Spleen (tissue), 7 donors: ENCODE measurements at regions not wholly inside any gene's neighbourhood (a gene's known extent, or its start where the extent isn't known, plus 50 kb on each side); places are given as distances from the start of the nearest gene placed in this dataset.

ENCODE experiments used
- POLR2A ChIP-seq, 3 donors: fragments of 450-650 bp; IDR thresholded peaks; one replicate each; pipeline ENCODE4 v1.5.1; 2017; ENCODE audit warnings: antibody characterized with exemption in 3 of 3, mild to moderate bottlenecking in 1 of 3
- POLR2AphosphoS5 ChIP-seq, 3 donors: sonication (generic); formaldehyde crosslinking; IDR thresholded peaks; one replicate each; pipeline ENCODE4 v1.5.1; 2017; ENCODE audit warnings: antibody characterized with exemption in 3 of 3
- TF ChIP-seq, protein P1 (sequence below), 11 experiments: fragments of 200-600 bp in 7 of 11; fragments of 450-650 bp in 4 of 11; sonication (generic) in 4 of 11; IDR thresholded peaks in 8 of 11; conservative IDR thresholded peaks in 3 of 11; 1 replicate in 7 of 11; 2 replicates in 4 of 11; pipeline versions ENCODE4 v1.4.0 to v1.8.0; 2016 to 2021; ENCODE audit warnings: antibody characterized with exemption in 11 of 11, inconsistent platforms in 4 of 11, mild to moderate bottlenecking in 1 of 11
- donor health status: DM: no; HTN: no; CAD: no; lungs with moderate emphysema.
- donor health status: DM: no; HTN: no; CAD: no.
- donor health status: DM: no; HTN: no; CAD: no.

DNA sequence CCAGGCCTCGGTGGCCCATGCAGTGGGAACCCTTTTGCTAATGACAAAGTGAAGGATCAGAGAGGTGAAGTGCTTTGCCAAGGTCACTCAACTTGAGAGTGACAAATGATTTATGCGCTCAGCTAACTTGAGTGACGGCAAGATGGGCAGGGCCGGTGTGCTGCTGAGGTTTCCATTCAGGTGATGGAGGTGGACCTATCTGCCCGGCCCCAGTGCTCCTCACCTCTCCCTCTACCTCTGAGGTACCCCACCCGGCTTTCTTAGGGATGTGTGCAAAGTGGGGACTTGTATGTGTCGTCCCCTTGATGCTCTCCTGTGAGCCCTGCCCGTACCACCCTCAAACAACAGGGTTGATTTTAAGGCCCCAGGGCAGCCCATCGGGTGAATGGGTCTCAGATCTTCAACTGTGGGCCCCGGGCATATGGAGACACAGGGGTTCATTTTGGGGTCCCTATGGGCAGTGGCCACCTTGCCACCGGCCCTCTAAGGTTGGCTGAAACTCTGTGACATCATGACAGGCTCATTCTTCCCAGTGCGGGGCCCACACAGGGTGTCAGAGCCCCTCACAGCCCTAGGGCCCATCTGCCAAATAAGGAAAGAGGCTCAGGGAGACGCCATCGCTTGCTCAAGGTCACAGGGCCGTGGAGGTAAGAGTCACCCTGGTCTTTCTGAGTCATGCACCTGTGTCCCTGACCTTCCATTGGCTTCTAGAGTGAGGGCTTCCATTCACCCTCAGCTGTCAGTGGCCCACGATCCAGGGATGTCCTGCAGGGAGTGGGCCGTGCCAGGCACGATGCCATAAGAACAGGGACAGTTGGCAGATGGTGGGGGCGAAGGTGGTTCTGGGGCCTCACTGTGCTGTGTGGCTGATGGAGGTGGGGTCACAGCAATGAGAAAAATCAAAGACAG, 170.6 kb upstream of the MVB12B start:
- TF ChIP-seq POLR2A (IDR thresholded peaks at IDR 0.05), result no peak
- TF ChIP-seq POLR2AphosphoS5 (IDR thresholded peaks at IDR 0.05), result no peak
- TF ChIP-seq, protein P1, sequence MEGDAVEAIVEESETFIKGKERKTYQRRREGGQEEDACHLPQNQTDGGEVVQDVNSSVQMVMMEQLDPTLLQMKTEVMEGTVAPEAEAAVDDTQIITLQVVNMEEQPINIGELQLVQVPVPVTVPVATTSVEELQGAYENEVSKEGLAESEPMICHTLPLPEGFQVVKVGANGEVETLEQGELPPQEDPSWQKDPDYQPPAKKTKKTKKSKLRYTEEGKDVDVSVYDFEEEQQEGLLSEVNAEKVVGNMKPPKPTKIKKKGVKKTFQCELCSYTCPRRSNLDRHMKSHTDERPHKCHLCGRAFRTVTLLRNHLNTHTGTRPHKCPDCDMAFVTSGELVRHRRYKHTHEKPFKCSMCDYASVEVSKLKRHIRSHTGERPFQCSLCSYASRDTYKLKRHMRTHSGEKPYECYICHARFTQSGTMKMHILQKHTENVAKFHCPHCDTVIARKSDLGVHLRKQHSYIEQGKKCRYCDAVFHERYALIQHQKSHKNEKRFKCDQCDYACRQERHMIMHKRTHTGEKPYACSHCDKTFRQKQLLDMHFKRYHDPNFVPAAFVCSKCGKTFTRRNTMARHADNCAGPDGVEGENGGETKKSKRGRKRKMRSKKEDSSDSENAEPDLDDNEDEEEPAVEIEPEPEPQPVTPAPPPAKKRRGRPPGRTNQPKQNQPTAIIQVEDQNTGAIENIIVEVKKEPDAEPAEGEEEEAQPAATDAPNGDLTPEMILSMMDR (IDR thresholded peaks at IDR 0.05 in 8 of 11, conservative IDR thresholded peaks at IDR 0.05 in 3 of 11), result no peak
